GM19452 (cell line): ENCODE measurements at regions not wholly inside any gene's neighbourhood (a gene's known extent, or its start where the extent isn't known, plus 50 kb on each side); places are given as distances from the start of the nearest gene placed in this dataset.

Source experiments
- ATAC-seq: cut with Tn5 transposase; IDR thresholded peaks from one replicate; pipeline ENCODE4 v1.9.1; 2021; ENCODE audit not compliant: unreplicated experiment

GRCh38 chr4:146029147-146029546 lies 90.5 kb upstream of the ZNF827 start:
- ATAC-seq, result peak; percentile 34

- ATAC-seq, result no peak
Observed at GRCh38 chr4:146027761-146028160, 89.1 kb upstream of the ZNF827 start.

- peak; percentile 95 for ATAC-seq
Observed at GRCh38 chr4:146023334-146023967, 84.8 kb upstream of the ZNF827 start.

GRCh38 chr4:146022541-146022940 lies 83.9 kb upstream of the ZNF827 start:
- ATAC-seq, result no peak

- ATAC-seq, result no peak
Observed at GRCh38 chr4:146018247-146018646, 79.6 kb upstream of the ZNF827 start.

GRCh38 chr4:146004730-146005129 lies 66.1 kb upstream of the ZNF827 start:
- ATAC-seq, result no peak

- ATAC-seq, result no peak
Observed at GRCh38 chr4:145988628-145989027, 50.0 kb upstream of the ZNF827 start.
